Stimulated activated CD4-positive, alpha-beta T cell treated with anti-CD3 and anti-CD28 coated beads, Interleukin-2, amount 100 ng/mL, for 24 hours (primary cell): ENCODE measurements at regions not wholly inside any gene's neighbourhood (a gene's known extent, or its start where the extent isn't known, plus 50 kb on each side); places are given as distances from the start of the nearest gene placed in this dataset.

Experiments
- DNase-seq, 2 donors: peaks; one replicate each; pipeline ENCODE4 v3.0.0-alpha.2; 2020

GRCh38 chr5:124352312-124352711 is 394.1 kb downstream of the ZNF608 start:
- no peak for DNase-seq

DNA sequence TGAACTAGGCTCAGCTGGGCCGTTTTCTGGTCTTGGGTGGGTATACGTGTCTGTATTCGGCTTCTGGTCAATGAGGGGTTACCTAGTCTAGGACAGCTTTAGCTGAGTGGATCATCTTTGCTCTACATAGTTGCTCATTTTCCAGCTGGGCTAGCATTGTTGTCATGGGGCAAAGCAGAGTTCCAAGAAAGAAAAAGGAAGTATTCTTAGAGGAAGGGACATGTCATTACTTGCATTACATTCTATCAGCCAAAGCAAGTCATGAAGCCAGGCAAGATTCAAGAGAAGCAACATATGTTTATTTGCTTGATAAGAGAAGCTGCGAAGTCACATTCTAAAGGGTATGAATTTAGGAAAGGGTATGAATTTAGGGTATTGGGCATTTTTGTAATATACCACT is 396.5 kb downstream of the ZNF608 start:
- DNase-seq = no peak

DNA sequence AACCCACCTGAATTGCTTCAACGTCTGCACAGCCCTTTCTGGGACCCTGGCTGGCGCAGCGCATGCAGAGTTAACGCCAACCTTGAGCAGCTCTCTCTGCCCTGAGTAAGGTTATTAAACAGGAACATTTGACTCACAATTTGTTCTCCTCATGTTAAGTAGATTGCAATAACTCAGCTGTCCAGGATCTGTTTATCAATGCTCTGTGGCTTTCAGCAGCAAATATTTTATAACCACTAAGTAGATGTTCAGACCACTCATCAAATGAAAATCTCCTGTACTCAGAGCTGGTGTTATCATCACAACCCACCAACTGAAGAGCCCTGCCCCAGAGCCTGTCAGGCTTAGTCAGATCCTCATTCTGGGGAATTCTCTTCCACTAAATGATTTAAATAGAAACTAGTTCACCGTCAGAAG is 403.0 kb downstream of the ZNF608 start:
- no peak for DNase-seq

- no peak for DNase-seq
These were observed 403.5 kb downstream of the ZNF608 start for GRCh38 chr5:124342986-124343385.

- no peak for DNase-seq
These were observed 403.9 kb downstream of the ZNF608 start for GRCh38 chr5:124342584-124342983.

DNA sequence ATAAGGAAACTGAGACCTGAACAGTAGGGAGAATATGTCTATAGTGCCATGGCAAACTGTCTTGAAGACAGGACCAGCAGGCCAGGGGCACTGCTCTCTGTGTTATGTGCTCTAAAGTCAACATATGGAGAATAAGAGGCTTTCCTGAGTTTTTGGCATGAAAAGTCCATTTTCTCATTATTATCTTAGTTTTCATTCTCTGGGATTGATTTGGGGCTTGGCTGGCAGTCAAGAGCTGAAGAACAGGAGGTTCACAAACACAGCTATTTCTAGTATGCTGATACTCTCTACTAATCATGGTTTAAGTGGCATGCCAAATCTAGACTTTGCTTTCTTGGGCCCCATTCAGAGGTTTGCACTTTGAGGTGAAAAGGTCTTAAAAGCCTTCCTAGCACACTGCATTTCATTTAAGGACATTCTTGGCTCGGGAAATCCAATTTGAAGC is 404.4 kb downstream of the ZNF608 start:
- no peak for DNase-seq

GRCh38 chr5:124341066-124341858 is 405.2 kb downstream of the ZNF608 start:
- no peak for DNase-seq

GRCh38 chr5:124337996-124338395 is 408.4 kb downstream of the ZNF608 start:
- DNase-seq = no peak

GRCh38 chr5:124333298-124333979 is 413.0 kb downstream of the ZNF608 start:
- DNase-seq = no peak

GRCh38 chr5:124332273-124332672 is 414.2 kb downstream of the ZNF608 start:
- DNase-seq = no peak

- DNase-seq = no peak
These were observed 415.7 kb downstream of the ZNF608 start for GRCh38 chr5:124330595-124331220.

GRCh38 chr5:124328201-124328600 is 418.2 kb downstream of the ZNF608 start:
- DNase-seq = no peak

DNA sequence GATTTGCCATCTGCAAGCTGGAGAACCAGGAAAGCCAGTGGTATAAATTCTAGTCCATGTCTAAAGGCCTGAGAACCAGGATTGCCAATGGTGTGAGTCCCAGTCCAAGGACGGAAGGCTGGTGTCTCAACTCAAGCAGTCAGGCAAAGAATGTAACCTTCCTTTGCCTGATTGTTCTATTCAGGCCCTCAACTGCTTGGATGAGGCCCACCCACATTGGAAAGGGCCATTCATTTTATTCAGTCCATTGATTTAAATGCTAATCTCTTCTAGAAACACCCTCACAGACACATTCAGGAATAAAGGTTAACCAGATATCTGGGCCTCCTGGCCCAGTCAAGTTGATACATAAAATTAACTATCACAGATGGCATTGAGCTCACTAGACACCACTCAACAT is 427.8 kb downstream of the ZNF608 start:
- no peak for DNase-seq

GRCh38 chr5:124317451-124317850 is 429.0 kb downstream of the ZNF608 start:
- DNase-seq = no peak

DNA sequence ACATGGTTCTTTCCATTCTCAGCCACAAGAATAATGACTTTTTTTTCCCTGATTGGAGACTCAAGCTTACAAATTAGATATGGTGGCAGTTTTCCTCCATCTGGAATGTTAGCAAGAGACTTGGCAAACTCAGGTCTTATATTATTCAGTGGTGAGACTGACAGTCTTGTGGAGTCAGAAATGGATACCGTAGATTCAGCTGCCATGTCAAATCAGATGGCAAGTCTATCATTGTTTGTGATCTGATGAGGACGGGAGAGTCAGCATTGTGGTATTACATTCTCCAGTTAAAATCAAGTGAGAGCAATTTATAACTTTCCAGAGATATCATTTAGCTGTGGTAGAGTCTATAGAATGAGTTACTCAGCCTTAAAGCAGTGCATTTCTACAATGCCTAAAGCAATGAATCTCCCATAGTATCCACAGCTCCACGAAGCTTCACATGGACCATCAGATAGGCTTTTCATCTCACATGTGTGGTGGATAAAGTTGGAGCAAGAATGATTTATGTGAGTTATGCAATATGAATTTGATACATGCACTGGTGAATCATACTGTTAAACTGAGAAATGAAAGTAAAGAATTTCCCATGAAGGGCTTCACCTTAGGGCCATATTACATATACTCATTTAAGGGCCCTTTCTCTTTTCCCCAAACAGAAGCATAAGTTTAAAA is 430.6 kb downstream of the ZNF608 start:
- DNase-seq = no peak

- DNase-seq = no peak
These were observed 436.0 kb downstream of the ZNF608 start for GRCh38 chr5:124310453-124310852.

DNA sequence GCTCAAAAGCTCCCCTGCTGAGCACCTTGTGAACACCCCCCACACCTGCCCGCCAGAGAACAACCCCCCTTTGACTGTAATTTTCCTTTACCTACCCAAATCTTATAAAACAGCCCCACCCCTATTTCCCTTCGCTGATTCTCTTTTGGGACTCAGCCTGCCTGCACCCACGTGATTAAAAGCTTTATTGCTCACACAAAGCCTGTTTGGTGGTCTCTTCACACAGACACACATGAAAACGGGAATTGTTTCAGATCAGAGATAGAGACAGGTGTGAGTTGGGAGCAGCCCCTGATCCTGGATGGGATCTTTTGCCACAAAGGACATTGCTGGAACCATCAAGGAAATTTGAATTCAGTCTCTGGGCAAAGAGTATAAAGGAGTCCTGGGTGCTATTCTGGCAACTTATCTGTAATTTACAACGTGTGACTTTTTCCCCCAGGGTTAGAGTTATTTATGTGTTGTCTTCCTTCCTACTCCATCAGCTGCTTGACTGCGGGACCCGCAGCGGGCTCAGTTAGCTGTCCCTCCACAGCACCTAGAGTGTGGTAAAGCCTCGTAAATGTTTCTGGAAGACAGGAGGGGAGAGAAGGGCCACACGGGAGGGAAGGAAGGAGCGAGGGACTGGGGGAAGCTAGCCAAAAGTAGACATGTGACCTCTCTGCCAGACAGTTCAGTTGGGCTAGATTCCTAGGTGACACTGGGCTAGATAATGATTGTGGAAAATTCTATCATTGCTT is 437.0 kb downstream of the ZNF608 start:
- DNase-seq = no peak

GRCh38 chr5:124303366-124303765 is 443.1 kb downstream of the ZNF608 start:
- DNase-seq = no peak

- DNase-seq = no peak
These were observed 443.9 kb downstream of the ZNF608 start for GRCh38 chr5:124302533-124302932.

- no peak for DNase-seq
These were observed 444.6 kb downstream of the ZNF608 start for GRCh38 chr5:124301850-124302249.

DNA sequence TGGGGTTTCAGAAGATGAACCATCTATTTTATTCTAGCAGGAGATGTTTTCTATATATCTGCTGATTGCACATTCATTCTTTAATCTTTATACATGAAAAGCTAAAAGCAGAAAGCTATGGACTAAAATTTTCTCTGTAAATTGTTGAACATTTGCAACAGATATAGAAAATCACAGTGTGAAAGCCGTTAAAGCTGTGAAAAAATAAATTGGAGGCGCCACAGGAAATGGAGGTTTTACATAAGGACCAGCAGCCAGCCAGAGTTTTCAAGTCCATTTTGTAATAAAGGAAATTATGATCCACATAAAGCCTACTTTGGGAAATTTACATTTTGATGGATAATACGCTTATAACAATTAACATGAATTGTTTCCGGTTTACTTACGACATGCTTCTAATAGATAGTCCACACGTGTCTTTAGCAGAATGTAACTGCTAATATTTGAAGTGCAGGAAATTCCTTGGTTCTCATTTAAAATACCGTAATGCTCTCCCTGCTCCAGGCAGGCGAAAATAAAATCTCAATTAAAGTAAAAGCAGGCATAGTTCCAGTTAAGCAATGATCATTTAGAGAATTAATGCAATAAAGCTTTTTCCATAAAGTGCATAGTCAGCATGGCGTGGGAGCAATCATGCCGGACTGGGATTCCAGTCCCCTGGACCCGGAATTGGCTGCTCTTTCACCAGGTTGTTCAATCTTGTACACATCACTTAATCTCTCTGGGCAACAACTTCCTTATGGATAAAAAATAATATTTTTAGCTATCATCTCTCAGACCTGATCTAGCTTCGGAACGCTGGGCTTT is 445.4 kb downstream of the ZNF608 start:
- no peak for DNase-seq

GRCh38 chr5:124297826-124298225 is 448.6 kb downstream of the ZNF608 start:
- no peak for DNase-seq
